NCI-H128 (cell line): ENCODE measurements at regions not wholly inside any gene's neighbourhood (a gene's known extent, or its start where the extent isn't known, plus 50 kb on each side); places are given as distances from the start of the nearest gene placed in this dataset.

Experiments
- DNase-seq: peaks from one replicate; lab custom pipeline; 2025; ENCODE audit not compliant: unreplicated experiment; lab: John Stamatoyannopoulos, UW

- no peak for DNase-seq
Measured at GRCh38 chr9:107161338-107161737, 121.7 kb upstream of the RAD23B start.

- DNase-seq, result no peak
Measured at GRCh38 chr9:107163370-107163769, 119.7 kb upstream of the RAD23B start.

DNA sequence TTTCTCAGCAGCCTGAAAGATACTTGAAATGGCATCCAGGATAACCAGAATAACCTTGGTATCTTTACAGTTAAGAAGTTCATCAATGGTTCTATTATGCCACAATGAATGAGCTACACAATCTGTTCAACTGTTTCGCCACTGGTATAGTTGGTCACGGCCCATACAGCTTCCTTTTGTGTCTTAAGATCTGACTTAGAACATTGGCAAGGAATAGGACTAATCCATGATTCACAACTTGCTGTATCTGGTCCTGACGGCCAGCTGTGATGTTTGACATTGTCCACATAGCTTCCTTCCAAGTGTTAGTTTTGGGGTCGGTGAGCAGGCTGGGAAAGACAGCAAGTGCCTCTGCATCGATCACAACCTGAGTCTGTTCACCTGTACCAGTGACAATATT, 113.3 kb upstream of the RAD23B start:
- DNase-seq, result no peak

DNA sequence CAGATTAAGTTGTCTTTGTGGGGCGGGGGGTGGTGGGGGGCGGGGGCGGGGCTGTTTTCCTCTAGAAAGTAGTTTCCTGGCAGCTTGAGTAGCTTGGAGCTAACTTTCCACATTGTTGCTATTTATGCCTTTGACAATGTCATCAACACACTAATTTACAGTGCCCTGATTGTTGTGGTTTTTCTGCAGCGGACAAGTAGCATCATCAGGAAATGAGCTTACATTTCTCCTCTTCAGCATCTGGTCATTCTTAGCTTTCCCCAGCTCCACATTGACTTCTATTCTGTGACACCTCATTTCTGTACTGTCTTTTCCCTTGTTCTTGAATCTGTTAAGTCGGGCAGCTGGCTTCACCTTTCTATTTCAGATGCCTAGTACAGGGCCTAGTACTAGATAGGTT, 112.3 kb upstream of the RAD23B start:
- no peak for DNase-seq

DNA sequence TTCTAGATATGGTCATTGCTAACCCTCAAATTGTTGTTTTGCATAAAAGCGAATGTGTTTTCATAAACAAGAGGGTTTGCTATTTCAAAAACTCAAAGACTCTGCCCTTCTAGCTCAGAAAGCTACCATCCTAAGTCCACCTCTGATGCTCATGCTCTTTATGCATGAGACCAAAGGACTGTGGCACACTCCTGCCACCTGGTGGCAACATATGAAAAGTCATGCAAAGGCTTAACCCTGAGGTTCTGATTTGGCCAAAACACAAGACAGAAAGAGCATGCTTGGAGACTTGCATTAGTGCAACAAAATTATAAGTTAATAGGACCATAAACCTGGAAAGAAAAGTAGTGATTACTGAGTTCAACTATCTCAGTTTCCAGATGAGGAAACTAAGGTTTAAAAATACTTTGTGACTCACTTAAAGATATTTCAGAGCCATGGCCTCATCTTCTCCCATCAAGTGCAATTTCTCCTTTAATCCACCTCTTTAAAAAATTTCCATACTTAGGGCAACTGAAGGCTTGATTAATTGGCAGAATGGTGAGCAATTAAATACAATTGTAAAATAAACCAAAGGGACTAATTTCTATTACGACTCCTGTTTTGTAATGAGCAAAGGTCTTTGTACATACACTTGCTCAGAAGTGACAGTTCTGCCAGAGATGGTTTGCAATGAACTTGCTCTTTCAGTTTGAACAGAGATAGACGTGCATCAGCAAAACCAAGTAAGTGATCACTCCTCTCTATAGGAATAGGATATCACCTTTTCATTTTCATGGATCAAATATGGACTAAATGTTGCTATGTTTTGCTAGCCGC, 110.7 kb upstream of the RAD23B start:
- DNase-seq, result peak; percentile 63

- DNase-seq, result no peak
Measured at GRCh38 chr9:107172979-107173347, 110.1 kb upstream of the RAD23B start.

GRCh38 chr9:107173422-107174180, 109.5 kb upstream of the RAD23B start:
- no peak for DNase-seq

- DNase-seq, result no peak
Measured at GRCh38 chr9:107174441-107174840, 108.6 kb upstream of the RAD23B start.

DNA sequence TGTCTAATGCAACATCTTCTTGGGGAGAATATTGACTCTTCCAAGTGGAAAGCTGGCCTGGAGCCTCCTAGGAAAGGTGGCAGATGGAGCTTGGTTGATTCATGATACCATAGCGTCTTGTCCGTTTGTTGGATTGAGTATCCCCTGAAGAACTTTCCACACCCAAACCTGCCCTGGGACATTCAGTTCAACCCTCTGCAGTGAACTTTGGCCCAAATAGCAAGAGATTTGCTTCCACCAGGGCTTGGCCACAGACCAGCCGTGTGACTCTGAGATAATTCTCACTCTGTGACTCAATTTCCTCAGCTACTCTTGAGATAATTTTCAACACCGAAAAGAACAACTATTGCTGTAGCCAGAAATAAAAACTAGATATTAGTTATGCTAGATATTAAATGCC, 108.0 kb upstream of the RAD23B start:
- DNase-seq, result no peak

DNA sequence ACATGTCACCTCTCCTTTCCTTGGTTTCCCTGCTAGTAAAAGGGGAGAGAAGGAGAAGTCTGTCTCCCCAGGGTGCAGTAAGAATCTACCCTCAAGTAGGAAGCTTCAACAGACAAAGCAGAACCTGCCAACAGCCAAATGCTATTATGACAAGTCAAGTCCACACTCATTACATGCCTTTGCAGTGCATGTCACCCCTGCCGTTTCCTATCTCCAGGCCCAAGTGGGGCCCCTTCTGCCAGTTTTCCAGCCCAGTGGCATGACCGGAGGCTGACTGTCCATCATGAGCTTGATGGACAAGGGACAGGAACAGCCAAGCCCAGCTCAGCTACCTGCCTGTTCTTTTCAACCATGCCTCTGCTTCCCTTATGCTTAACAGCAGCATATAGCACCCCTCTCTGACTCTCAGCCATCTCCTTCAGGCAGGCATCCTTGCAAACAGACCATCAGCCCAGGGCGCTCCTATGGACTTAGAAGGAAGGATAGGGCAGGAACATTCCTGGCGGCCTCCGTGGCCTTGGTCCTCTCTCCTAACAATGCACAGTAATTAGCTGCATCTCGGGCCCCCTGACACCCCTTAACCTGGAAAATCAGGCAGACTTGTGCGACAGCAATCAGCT, 107.2 kb upstream of the RAD23B start:
- DNase-seq, result no peak

GRCh38 chr9:107176436-107177151, 106.5 kb upstream of the RAD23B start:
- no peak for DNase-seq

GRCh38 chr9:107177243-107177839, 105.7 kb upstream of the RAD23B start:
- no peak for DNase-seq

DNA sequence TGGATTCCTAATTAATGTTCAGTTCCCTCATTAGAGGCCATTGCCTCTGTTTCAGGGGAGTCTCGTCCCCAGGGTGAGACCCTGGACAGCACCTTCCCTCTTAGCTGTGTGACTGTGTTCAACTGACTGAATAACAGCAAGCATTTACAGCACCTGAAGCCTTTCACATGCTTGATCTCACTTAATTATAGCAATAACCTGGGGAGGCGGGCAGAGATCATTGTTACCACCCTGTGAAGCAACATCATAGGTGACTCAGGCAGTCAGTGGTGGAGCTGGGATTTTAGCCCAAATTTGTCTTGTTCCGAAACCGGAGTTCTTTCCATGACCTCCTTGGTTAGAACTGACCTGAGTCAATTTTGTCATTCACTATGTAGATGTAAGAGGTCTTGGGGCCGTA, 105.2 kb upstream of the RAD23B start:
- no peak for DNase-seq

DNA sequence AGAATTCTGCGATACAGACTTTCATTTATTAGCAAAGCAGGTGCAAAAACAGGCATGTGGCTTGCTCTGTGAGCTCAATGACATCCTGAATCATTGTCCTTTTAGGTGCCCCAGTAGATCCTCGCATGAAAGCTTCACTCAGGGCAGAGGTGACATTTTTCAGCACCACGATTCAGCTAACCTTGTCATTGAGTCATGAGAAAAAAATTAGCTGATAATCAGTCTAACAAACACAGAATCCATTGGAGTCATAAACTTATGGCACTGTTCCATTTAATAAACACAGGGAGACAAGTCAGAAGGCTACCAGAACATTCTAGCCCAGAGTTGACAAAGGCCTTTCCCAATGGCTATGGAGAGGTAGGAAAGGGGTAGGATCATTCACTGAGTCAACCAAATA, 104.8 kb upstream of the RAD23B start:
- DNase-seq, result no peak

- no peak for DNase-seq
Measured at GRCh38 chr9:107180206-107180605, 102.9 kb upstream of the RAD23B start.

DNA sequence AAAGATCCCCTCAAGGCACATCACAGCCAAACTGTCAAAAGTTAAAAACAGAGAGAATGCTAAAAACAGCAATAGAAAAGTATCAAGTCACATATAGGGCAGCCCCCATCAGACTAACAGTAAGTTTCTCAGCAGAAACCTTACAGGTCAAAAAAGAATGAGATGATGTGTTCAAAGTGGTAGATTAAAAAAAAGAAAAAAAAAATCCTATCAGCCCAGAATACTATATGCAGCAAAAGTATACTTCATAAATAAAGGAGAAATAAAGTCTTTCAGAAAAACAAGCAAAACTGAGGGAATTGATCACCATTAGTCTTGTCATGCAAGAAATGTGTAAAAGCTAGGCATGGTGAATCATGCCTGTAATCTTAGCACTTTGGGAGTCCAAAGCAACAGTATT, 99.9 kb upstream of the RAD23B start:
- no peak for DNase-seq

DNA sequence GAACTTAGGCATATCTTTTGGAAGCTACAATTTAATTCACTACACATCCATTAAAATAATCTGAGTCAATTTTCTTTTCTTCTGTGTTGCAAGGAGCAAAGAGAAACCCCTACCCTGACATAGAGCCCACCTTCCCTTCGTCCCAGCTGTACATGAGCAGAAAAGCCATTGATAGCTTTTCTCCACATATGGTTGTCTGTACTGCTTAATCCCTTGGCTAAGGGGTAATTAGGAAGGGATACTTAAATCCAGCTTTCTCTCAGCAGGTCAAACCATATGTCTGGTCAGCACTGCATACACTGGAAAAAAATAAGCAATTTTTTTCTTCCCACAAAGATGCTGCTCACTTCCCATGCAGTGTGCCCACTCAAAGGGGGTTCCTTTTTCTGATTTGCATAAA, 94.7 kb upstream of the RAD23B start:
- DNase-seq, result no peak

- DNase-seq, result no peak
Measured at GRCh38 chr9:107190061-107190935, 92.8 kb upstream of the RAD23B start.

- no peak for DNase-seq
Measured at GRCh38 chr9:107190936-107191290, 92.2 kb upstream of the RAD23B start.

DNA sequence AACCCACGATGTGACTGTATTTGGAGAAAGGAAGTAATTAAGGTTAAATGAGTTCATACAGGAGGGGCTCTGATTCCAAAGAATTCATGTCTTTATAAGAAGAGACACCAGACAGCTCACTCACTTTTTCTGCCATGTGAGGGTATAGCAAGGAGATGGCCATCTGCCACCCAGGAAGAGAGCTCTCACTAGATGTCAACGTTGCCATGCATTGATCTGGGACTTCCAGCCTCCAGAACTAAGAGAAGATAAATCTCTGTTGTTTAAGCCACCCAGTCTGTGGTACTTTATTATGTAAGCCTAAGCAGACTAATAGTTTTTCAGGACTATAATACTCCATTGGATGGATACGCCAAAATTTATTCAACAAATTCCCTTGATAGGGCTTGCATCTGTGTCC, 89.8 kb upstream of the RAD23B start:
- DNase-seq, result no peak
